HepG2 (cell line): ENCODE measurements at regions not wholly inside any gene's neighbourhood (a gene's known extent, or its start where the extent isn't known, plus 50 kb on each side); places are given as distances from the start of the nearest gene placed in this dataset.
"Not testable (repeated sequence)": the region's sequence is repeated elsewhere in the genome, so short reads cannot be mapped to it uniquely, and the experiment has no call there.

Source experiments
- ATAC-seq: fragments of 200-7000 bp; cut with Tn5 transposase; 3 replicates; pipeline ENCODE4 v1.9.1; 2020; ENCODE audit warnings: mild to moderate bottlenecking, moderate library complexity
- BruUV-seq: library from RNA; stranded (reverse); fragments of 400-500 nt; replicated peaks from 2 replicates; lab custom pipeline; 2021; lab: Mats Ljungman, UMichigan
- CTCF ChIA-PET: fragments of 300-600 bp; formaldehyde crosslinking; extraction: SDS; loops from one replicate; lab custom pipeline; 2021; ENCODE audit warnings: low total read pairs, inconsistent platforms, low intra/inter-chr PET ratio; lab: Yijun Ruan, JAX
- POLR2A ChIA-PET: fragments of 350-600 bp; sonication (Branson Sonifier 250); formaldehyde crosslinking; loops from one replicate; lab custom pipeline; 2020; ENCODE audit warnings: antibody characterized with exemption, inconsistent platforms; lab: Yijun Ruan, JAX
- DNase-seq: peaks from one replicate; pipeline ENCODE4 v3.0.0-alpha.2; 2015; ENCODE audit warnings: low spot score
- FAIRE-seq: peaks from 3 replicates; lab custom pipeline; 2011; peaks lifted over from hg19 to GRCh38; lab: Jason Lieb, UNC
- H2AFZ ChIP-seq: one replicate; pipeline ENCODE4 v1.6.1; 2011; ENCODE audit warnings: low read length, inconsistent platforms
- H3K27ac ChIP-seq: fragments of 300-600 bp; 3 replicates; pipeline ENCODE4 v1.8.0; 2011; ENCODE audit warnings: mixed run types, mild to moderate bottlenecking, mixed read lengths, low read length, inconsistent platforms; ENCODE audit not compliant: insufficient read depth; ENCODE audit errors: extremely low read length
- H3K27me3 ChIP-seq, 2 experiments: fragments of 200-600 bp in 1 of 2; 2 replicates in 1 of 2; 3 replicates in 1 of 2; pipeline versions ENCODE4 v1.6.0 to v1.8.0; 2011; ENCODE audit warnings: low read length in 2 of 2, mild to moderate bottlenecking in 2 of 2, moderate library complexity in 2 of 2, inconsistent platforms in 1 of 2; ENCODE audit not compliant: insufficient read depth in 2 of 2, control insufficient read depth in 1 of 2
- H3K36me3 ChIP-seq, 2 experiments: fragments of 200-600 bp in 1 of 2; replicated peaks in 1 of 2; 2 replicates in 1 of 2; 3 replicates in 1 of 2; pipeline versions ENCODE4 v1.5.1 to v1.8.0; 2011; ENCODE audit warnings: low read length in 2 of 2, inconsistent platforms in 1 of 2; ENCODE audit not compliant: insufficient read depth in 2 of 2, control insufficient read depth in 1 of 2
- H3K4me1 ChIP-seq: 2 replicates; pipeline ENCODE4 v1.5.1; 2012; ENCODE audit warnings: low read length, inconsistent platforms; ENCODE audit not compliant: insufficient read depth
- H3K4me2 ChIP-seq: 2 replicates; pipeline ENCODE4 v1.6.0; 2011; ENCODE audit warnings: low read depth, low read length, inconsistent platforms
- H3K4me3 ChIP-seq, 3 experiments: fragments of 200-600 bp in 1 of 3; sonication (generic), shearing (Covaris generic) in 1 of 3; replicated peaks in 1 of 3; 2 replicates each; pipeline ENCODE4 v1.5.1; 2011 to 2016; ENCODE audit warnings: low read length in 3 of 3, inconsistent platforms in 2 of 3, low read depth in 2 of 3, mild to moderate bottlenecking in 2 of 3, control low read depth in 1 of 3, mixed read lengths in 1 of 3; ENCODE audit not compliant: insufficient read depth in 1 of 3
- H3K79me2 ChIP-seq: one replicate; pipeline ENCODE4 v1.6.1; 2011; ENCODE audit warnings: low read length, inconsistent platforms; ENCODE audit not compliant: insufficient read depth
- H3K9ac ChIP-seq: 2 replicates; pipeline ENCODE4 v1.6.0; 2011; ENCODE audit warnings: mild to moderate bottlenecking, low read depth, low read length, inconsistent platforms; ENCODE audit not compliant: insufficient read depth
- H3K9me3 ChIP-seq: 2 replicates; pipeline ENCODE4 v1.5.1; 2012; ENCODE audit warnings: mild to moderate bottlenecking, low read length
- H4K20me1 ChIP-seq: 2 replicates; pipeline ENCODE4 v1.6.0; 2011; ENCODE audit warnings: inconsistent platforms, mild to moderate bottlenecking, low read length, moderate library complexity; ENCODE audit not compliant: insufficient read depth
- MAFF ChIP-seq: IDR thresholded peaks from 2 replicates; pipeline ENCODE4 v1.6.1; 2011; ENCODE audit warnings: low read depth, low read length, improper control_type of control experiment
- MAFK ChIP-seq, 2 experiments: IDR thresholded peaks in 1 of 2; conservative IDR thresholded peaks in 1 of 2; 2 replicates each; pipeline ENCODE4 v1.6.1; 2011; ENCODE audit warnings: improper control_type of control experiment in 2 of 2, low read length in 2 of 2
- TOPORS ChIP-seq: sonication (generic); formaldehyde crosslinking; IDR thresholded peaks from 2 replicates; pipeline ENCODE4 v1.8.0; 2023; ENCODE audit warnings: mild to moderate bottlenecking, missing genetic modification reagents
- WGBS: methylation state at CpG from one replicate; pipeline ENCODE4 v1.1.6; 2017; ENCODE audit warnings: low lambda C conversion rate; 5-methylcytosine and 5-hydroxymethylcytosine counted together
- in situ Hi-C: cut with HindIII; loops from 2 replicates; pipeline ENCODE4 v1.10.0; 2017; ENCODE audit warnings: low pct_unique_long_range_greater_than_20kb; ENCODE audit not compliant: extremely low pct_ligation_motif_present
- intact Hi-C: fragments of 100-400 bp; cut with micrococcal nuclease; formaldehyde crosslinking; loops from one replicate; pipeline ENCODE4 v1.10.0; 2022; ENCODE audit not compliant: unreplicated experiment

DNA sequence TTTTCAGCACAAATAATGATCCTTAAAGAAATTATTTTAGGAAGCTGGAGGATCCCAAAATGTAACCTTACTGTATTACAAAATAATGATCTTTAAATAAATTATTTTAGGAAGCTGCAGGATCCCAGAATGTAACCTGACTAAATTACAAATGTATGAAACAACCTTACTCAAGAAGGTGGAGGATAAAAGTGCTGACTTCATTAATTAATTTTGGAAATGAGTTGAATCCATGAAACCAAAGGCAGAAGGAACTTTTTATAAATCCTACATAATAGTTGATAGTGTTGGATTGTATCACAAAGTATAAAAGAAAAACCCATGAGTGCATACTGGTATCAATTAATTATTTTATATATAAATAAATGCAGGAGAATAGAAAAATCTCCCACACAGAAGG is 859.9 kb downstream of the KCNJ2 start:
- no peak overlapping the region for H3K4me3 ChIP-seq
- TF ChIP-seq MAFF, result peak; percentile 58; the same call in 1 of the 2 replicates
- no peak for TF ChIP-seq TOPORS (CRISPR knock-in tag)
- TF ChIP-seq MAFK (conservative IDR thresholded peaks at IDR 0.05 in 1 of 2, IDR thresholded peaks at IDR 0.05 in 1 of 2; ENCODE audit: low read length in 2 of 2), result peak; percentile 40 to 70
- no peaks in the 10 kb centered on the region for H3K4me1 ChIP-seq
- ATAC-seq (no peak), DNase-seq (no peak), FAIRE-seq (no peak)
- intact Hi-C loops (no loop called here), in situ Hi-C loops (no loop called here)
- H2AFZ ChIP-seq, result no peak overlapping the region
- H3K27me3 ChIP-seq, result no peaks in the 10 kb centered on the region
- no peak overlapping the region for H3K4me2 ChIP-seq
- ChIA-PET CTCF (no interaction called here), POLR2A (no interaction called here)
- no peak overlapping the region for H3K27ac ChIP-seq
- H3K9me3 ChIP-seq, result peaks cover 42% of the 10 kb centered on the region
- no peak overlapping the region for H3K9ac ChIP-seq
- no peaks in the 10 kb centered on the region for H3K36me3 ChIP-seq
- no peaks in the 10 kb centered on the region for H4K20me1 ChIP-seq
- no peaks in the 10 kb centered on the region for H3K79me2 ChIP-seq
- BruUV-seq, result no TSS peak

DNA sequence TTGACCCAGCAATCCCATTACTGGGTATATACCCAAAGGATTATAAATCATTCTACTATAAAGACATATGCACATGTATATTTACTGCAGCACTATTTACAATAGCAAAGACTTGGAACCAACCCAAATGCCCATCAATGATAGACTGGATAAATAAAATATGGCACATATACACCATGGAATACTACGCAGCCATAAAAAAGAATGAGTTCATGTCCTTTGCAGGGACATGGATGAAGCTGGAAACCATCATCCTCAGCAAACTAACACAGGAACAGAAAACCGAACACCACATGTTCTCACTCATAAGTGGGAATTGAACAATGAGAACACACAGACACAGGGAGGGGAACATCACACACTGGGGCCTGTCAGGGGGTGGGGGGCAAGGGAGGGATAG is 862.0 kb downstream of the KCNJ2 start:
- CTCF ChIA-PET, H3K27ac ChIP-seq, H2AFZ ChIP-seq, H3K4me3 ChIP-seq, H3K4me1 ChIP-seq, H3K79me2 ChIP-seq, in situ Hi-C loops, ATAC-seq, FAIRE-seq, intact Hi-C loops, H3K36me3 ChIP-seq, POLR2A ChIA-PET, BruUV-seq, H3K4me2 ChIP-seq, H3K9ac ChIP-seq, DNase-seq, H4K20me1 ChIP-seq, H3K27me3 ChIP-seq: not testable (repeated sequence)
- 11% methylated on average over 2 of the region's 2 CpGs for WGBS
- peaks cover 63% of the 10 kb centered on the region for H3K9me3 ChIP-seq
